BJ (cell line): ENCODE measurements at regions not wholly inside any gene's neighbourhood (a gene's known extent, or its start where the extent isn't known, plus 50 kb on each side); places are given as distances from the start of the nearest gene placed in this dataset.

Experiments
- CTCF ChIA-PET: fragments of 350-600 bp; formaldehyde crosslinking; extraction: SDS; loops from one replicate; lab custom pipeline; 2021; ENCODE audit warnings: antibody characterized with exemption, inconsistent platforms; lab: Yijun Ruan, JAX
- POLR2A ChIA-PET: fragments of 300-600 bp; sonication (Branson Sonifier 250); formaldehyde crosslinking; extraction: SDS; loops from one replicate; lab custom pipeline; 2021; ENCODE audit warnings: antibody characterized with exemption; lab: Charles Lee
- DNase-seq: peaks from one replicate; pipeline ENCODE4 v3.0.0-alpha.2; 2011; ENCODE audit warnings: low read depth
- H3K27me3 ChIP-seq: 2 replicates; pipeline ENCODE4 v1.6.0; 2011; ENCODE audit warnings: low read length; ENCODE audit not compliant: control insufficient read depth, insufficient read depth
- H3K36me3 ChIP-seq: 2 replicates; pipeline ENCODE4 v1.5.1; 2011; ENCODE audit warnings: low read length; ENCODE audit not compliant: control insufficient read depth, insufficient read depth
- H3K4me3 ChIP-seq: 2 replicates; pipeline ENCODE4 v1.5.1; 2011; ENCODE audit warnings: low read depth, mild to moderate bottlenecking, control low read depth, low read length
- CTCF ChIP-seq: IDR thresholded peaks from 2 replicates; pipeline ENCODE4 v1.5.1; 2011; ENCODE audit warnings: low read depth, mild to moderate bottlenecking, control low read depth, inconsistent platforms, low read length, moderate library complexity; ENCODE audit not compliant: insufficient read depth

DNA sequence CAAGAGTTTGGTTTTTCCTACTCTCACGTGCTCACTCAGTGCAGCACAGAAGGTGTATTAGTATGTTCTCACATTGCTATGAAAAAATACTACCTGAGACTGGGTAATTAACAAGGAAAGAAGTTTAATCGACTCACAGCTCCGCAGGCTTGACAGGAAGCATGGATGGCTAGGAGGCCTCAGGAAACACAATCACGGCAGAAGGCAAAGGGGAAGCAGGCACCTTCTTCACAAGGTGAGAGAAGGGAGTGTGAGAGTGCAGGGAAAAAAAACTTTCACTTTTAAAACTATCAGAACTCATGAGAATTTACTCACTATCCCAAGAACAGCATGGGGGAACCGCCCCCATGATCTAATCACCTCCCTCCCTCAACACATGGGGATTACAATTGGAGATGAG lies 185.8 kb upstream of the TMPO start:
- POLR2A ChIA-PET = no interaction called here

GRCh38 chr12:98332642-98333041 lies 182.7 kb upstream of the TMPO start:
- Histone ChIP-seq H3K4me3 (no peak overlapping the region), H3K27me3 (no peaks in the 10 kb centered on the region), H3K36me3 (no peaks in the 10 kb centered on the region)
- no peak for TF ChIP-seq CTCF
- DNase-seq = no peak
- ChIA-PET CTCF (no interaction called here), POLR2A (no interaction called here)

More for the DNA sequence above, 185.8 kb upstream of the TMPO start:
- CTCF ChIA-PET = no interaction called here
- DNase-seq = no peak
- no peak overlapping the region for H3K4me3 ChIP-seq
- no peaks in the 10 kb centered on the region for H3K27me3 ChIP-seq
- H3K36me3 ChIP-seq = no peaks in the 10 kb centered on the region
- no peak for TF ChIP-seq CTCF

DNA sequence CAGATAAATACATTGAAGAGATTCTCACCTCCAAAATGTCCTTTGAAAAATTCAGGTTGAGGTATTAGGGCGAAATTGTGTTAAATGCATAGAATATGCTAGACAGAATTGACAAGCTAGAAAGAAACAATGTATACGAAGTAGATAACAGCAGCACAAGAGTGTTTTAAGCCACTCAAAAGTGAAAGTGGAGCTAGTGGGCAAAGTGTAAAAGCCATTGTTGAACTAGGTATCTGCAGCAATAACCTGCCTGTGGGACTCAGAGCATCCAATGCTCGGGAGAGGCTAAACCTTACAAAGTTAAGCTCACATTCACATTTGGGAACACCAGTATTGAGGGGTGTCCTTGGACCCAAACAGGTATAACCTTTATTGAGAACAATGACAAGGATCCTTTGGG lies 180.6 kb upstream of the TMPO start:
- Histone ChIP-seq H3K4me3 (no peak overlapping the region), H3K36me3 (no peaks in the 10 kb centered on the region), H3K27me3 (peaks cover 2% of the 10 kb centered on the region; the same call in 1 of the 2 replicates)
- CTCF ChIA-PET = interaction anchor here (0.9 kb wide), 1 partner anchor 9 kb away, joined by 4 read pairs; no protein-coding TSS in a partner anchor
- DNase-seq = no peak
- no peak for TF ChIP-seq CTCF
- POLR2A ChIA-PET = no interaction called here

DNA sequence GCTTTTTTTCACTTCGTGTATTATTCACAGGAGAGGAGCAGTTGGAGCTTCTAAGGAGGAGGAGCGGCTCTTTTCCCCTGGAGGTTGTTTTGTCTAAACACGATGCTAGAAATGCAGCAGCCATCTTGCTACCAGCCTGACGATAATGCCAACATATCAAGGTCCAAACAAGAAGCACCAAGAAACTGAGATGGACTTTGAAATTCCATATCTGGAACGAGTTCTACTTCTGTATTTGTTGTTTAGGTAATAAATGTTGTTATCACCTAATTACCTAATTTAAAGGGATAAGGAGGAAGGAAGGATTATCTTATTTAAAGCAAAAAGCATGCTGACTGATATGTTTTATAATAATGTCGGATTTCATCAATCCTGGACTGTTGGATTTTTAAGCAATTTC lies 174.4 kb upstream of the TMPO start:
- peaks cover 3% of the 10 kb centered on the region; the same call in 1 of the 2 replicates for H3K27me3 ChIP-seq
- DNase-seq = no peak
- POLR2A ChIA-PET = no interaction called here
- no peak overlapping the region for H3K4me3 ChIP-seq
- CTCF ChIA-PET = no interaction called here
- H3K36me3 ChIP-seq = no peaks in the 10 kb centered on the region
- TF ChIP-seq CTCF = no peak

DNA sequence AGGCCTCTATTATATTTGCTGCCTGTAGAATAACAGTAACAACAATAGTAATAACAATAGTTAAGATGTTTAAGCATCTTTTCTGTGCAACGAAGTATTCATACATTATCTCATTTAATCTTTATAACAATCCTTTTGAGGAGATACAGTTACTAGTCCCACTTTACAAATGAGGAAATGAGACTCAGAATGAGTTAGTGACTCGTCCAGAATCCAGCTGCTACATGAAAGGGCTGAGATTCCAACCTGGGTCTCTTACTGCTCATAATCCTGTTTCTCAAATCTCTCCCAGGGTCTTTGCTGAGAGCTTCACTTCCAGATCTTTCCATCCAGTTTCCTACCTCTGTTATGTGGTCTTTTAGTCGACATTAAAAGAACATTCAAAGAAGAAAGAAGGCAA lies 173.7 kb upstream of the TMPO start:
- POLR2A ChIA-PET = no interaction called here
- no peak for DNase-seq
- no peak overlapping the region for H3K4me3 ChIP-seq
- H3K36me3 ChIP-seq = no peaks in the 10 kb centered on the region
- TF ChIP-seq CTCF = no peak
- peaks cover 3% of the 10 kb centered on the region; the same call in 1 of the 2 replicates for H3K27me3 ChIP-seq
- CTCF ChIA-PET = no interaction called here
